PC-9 (cell line): ENCODE measurements at regions not wholly inside any gene's neighbourhood (a gene's known extent, or its start where the extent isn't known, plus 50 kb on each side); places are given as distances from the start of the nearest gene placed in this dataset.

Source experiments
- BruUV-seq: library from RNA; stranded (reverse); fragments of 400-500 nt; replicated peaks from 2 replicates; lab custom pipeline; 2021; lab: Mats Ljungman, UMichigan
- CTCF ChIA-PET: fragments of 300-600 bp; sonication (Branson Sonifier 250); formaldehyde crosslinking; loops from one replicate; lab custom pipeline; 2022; ENCODE audit warnings: antibody characterized with exemption; lab: Charles Lee
- POLR2A ChIA-PET: fragments of 300-600 bp; sonication (Branson Sonifier 250); formaldehyde crosslinking; loops from one replicate; lab custom pipeline; 2022; ENCODE audit warnings: antibody characterized with exemption; ENCODE audit not compliant: unreplicated experiment; lab: Charles Lee
- DNase-seq, 2 experiments: peaks; one replicate each; pipeline versions ENCODE4 v3.0.0 to v3.0.0-alpha.2; 2015 to 2022; ENCODE audit warnings: mixed read lengths in 1 of 2
- H2AFZ ChIP-seq: fragments of 200-600 bp; sonication (generic); 2 replicates; pipeline ENCODE4 v1.8.1; 2017; ENCODE audit warnings: antibody characterized with exemption
- H3F3A ChIP-seq: fragments of 200-600 bp; sonication (generic); 2 replicates; pipeline ENCODE4 v1.8.1; 2017; ENCODE audit warnings: antibody characterized with exemption, mild to moderate bottlenecking, low read depth; ENCODE audit not compliant: insufficient read depth
- H3K27ac ChIP-seq: fragments of 200-600 bp; sonication (generic); 2 replicates; pipeline ENCODE4 v1.6.1; 2016; ENCODE audit warnings: mixed run types
- H3K27me3 ChIP-seq: fragments of 200-600 bp; sonication (generic); 2 replicates; pipeline ENCODE4 v1.6.1; 2016; ENCODE audit warnings: low read depth, mixed run types; ENCODE audit not compliant: insufficient read depth
- H3K36me3 ChIP-seq: fragments of 200-600 bp; sonication (generic); 2 replicates; pipeline ENCODE4 v1.6.1; 2016; ENCODE audit warnings: low read depth, mixed run types
- H3K4me1 ChIP-seq: fragments of 200-600 bp; sonication (generic); replicated peaks from 2 replicates; pipeline ENCODE4 v1.6.1; 2016; ENCODE audit warnings: mixed run types; ENCODE audit not compliant: insufficient read depth
- H3K4me2 ChIP-seq: fragments of 200-600 bp; sonication (generic); 2 replicates; pipeline ENCODE4 v1.6.1; 2017; ENCODE audit warnings: mixed run types
- H3K4me3 ChIP-seq: fragments of 200-600 bp; sonication (generic); 2 replicates; pipeline ENCODE4 v1.6.1; 2016; ENCODE audit warnings: mixed run types
- H3K79me2 ChIP-seq: fragments of 200-600 bp; sonication (generic); 2 replicates; pipeline ENCODE4 v1.6.1; 2017; ENCODE audit warnings: low read depth, mixed run types
- H3K9me2 ChIP-seq: fragments of 200-600 bp; sonication (generic); 2 replicates; pipeline ENCODE4 v1.8.1; 2017; ENCODE audit warnings: mild to moderate bottlenecking; ENCODE audit not compliant: insufficient read depth
- H3K9me3 ChIP-seq: fragments of 200-600 bp; sonication (generic); 2 replicates; pipeline ENCODE4 v1.8.1; 2016; ENCODE audit warnings: low read depth; ENCODE audit not compliant: insufficient read depth
- H4K20me1 ChIP-seq: fragments of 200-600 bp; sonication (generic); 2 replicates; pipeline ENCODE4 v1.8.1; 2017; ENCODE audit not compliant: insufficient read depth
- CTCF ChIP-seq: fragments of 200-600 bp; sonication (generic); conservative IDR thresholded peaks from 2 replicates; pipeline ENCODE4 v1.6.1; 2017; ENCODE audit warnings: mixed run types, antibody characterized with exemption, mild to moderate bottlenecking, moderate library complexity
- EZH2 ChIP-seq: fragments of 200-600 bp; sonication (generic); IDR thresholded peaks from 2 replicates; pipeline ENCODE4 v1.8.0; 2017; ENCODE audit warnings: antibody characterized with exemption, low read depth
- intact Hi-C: fragments of 100-400 bp; cut with micrococcal nuclease; formaldehyde crosslinking; loops from one replicate; pipeline ENCODE4 v1.10.0; 2022; ENCODE audit not compliant: unreplicated experiment

- no peaks in the 10 kb centered on the region for H3K9me2 ChIP-seq
- H3K4me2 ChIP-seq = no peak overlapping the region
- no TSS peak for BruUV-seq
- intact Hi-C loops = no loop called here
- H3K36me3 ChIP-seq = no peaks in the 10 kb centered on the region
- H3K27ac ChIP-seq = no peak overlapping the region
- H4K20me1 ChIP-seq = no peaks in the 10 kb centered on the region
- ChIA-PET POLR2A (no interaction called here), CTCF (no interaction called here)
- DNase-seq = no peak
- 0 out of 2 replicates have a peak, but pooled peaks cover 6% of the 10 kb centered on the region for H3K27me3 ChIP-seq
- no peaks in the 10 kb centered on the region for H3K9me3 ChIP-seq
- H3K79me2 ChIP-seq = no peaks in the 10 kb centered on the region
- no peaks in the 10 kb centered on the region for H3F3A ChIP-seq
- no peak overlapping the region for H3K4me3 ChIP-seq
- no peak overlapping the region for H2AFZ ChIP-seq
- H3K4me1 ChIP-seq = no peaks in the 10 kb centered on the region
- no peak for TF ChIP-seq EZH2
- no peak for TF ChIP-seq CTCF
Observed at GRCh38 chr5:174362514-174362913, 317.0 kb downstream of the NSG2 start.

GRCh38 chr5:174363934-174364333 is 318.4 kb downstream of the NSG2 start:
- BruUV-seq = no TSS peak
- no peaks in the 10 kb centered on the region for H3K9me2 ChIP-seq
- no peak overlapping the region for H3K27ac ChIP-seq
- H2AFZ ChIP-seq = no peak overlapping the region
- H3K4me3 ChIP-seq = no peak overlapping the region
- H3K79me2 ChIP-seq = no peaks in the 10 kb centered on the region
- H4K20me1 ChIP-seq = no peaks in the 10 kb centered on the region
- no peaks in the 10 kb centered on the region for H3K4me1 ChIP-seq
- no peak for DNase-seq
- POLR2A ChIA-PET = no interaction called here
- no peak overlapping the region for H3K4me2 ChIP-seq
- no peaks in the 10 kb centered on the region for H3K9me3 ChIP-seq
- no peaks in the 10 kb centered on the region for H3F3A ChIP-seq
- CTCF ChIA-PET = no interaction called here
- no peaks in the 10 kb centered on the region for H3K36me3 ChIP-seq
- TF ChIP-seq CTCF (no peak), EZH2 (no peak)
- H3K27me3 ChIP-seq = 0 out of 2 replicates have a peak, but pooled peaks cover 6% of the 10 kb centered on the region
- intact Hi-C loops = no loop called here

- Histone ChIP-seq H3K9me2 (no peaks in the 10 kb centered on the region), H2AFZ (no peak overlapping the region), H3K4me1 (no peaks in the 10 kb centered on the region), H3F3A (no peaks in the 10 kb centered on the region), H3K9me3 (no peaks in the 10 kb centered on the region), H3K27ac (no peak overlapping the region), H3K4me3 (no peak overlapping the region), H3K79me2 (no peaks in the 10 kb centered on the region), H3K36me3 (no peaks in the 10 kb centered on the region), H3K4me2 (no peak overlapping the region), H4K20me1 (no peaks in the 10 kb centered on the region), H3K27me3 (0 out of 2 replicates have a peak, but pooled peaks cover 6% of the 10 kb centered on the region)
- no peak for DNase-seq
- no TSS peak for BruUV-seq
- ChIA-PET POLR2A (no interaction called here), CTCF (no interaction called here)
- intact Hi-C loops = no loop called here
- TF ChIP-seq CTCF = no peak
- no peak for TF ChIP-seq EZH2
Observed at GRCh38 chr5:174364676-174365075, 319.2 kb downstream of the NSG2 start.
